GM12892 (cell line): ENCODE measurements at regions not wholly inside any gene's neighbourhood (a gene's known extent, or its start where the extent isn't known, plus 50 kb on each side); places are given as distances from the start of the nearest gene placed in this dataset.

Experiments
- POLR2A ChIP-seq: IDR thresholded peaks from 2 replicates; pipeline ENCODE4 v1.6.1; 2011; ENCODE audit warnings: low read depth, low read length, control low read depth
- POLR2AphosphoS5 ChIP-seq: IDR thresholded peaks from 2 replicates; pipeline ENCODE4 v1.6.1; 2011; ENCODE audit warnings: low read depth, low read length, control low read depth
- TAF1 ChIP-seq: IDR thresholded peaks from 2 replicates; pipeline ENCODE4 v1.6.1; 2011; ENCODE audit warnings: low read depth, mild to moderate bottlenecking, control low read depth, low read length, borderline replicate concordance

DNA sequence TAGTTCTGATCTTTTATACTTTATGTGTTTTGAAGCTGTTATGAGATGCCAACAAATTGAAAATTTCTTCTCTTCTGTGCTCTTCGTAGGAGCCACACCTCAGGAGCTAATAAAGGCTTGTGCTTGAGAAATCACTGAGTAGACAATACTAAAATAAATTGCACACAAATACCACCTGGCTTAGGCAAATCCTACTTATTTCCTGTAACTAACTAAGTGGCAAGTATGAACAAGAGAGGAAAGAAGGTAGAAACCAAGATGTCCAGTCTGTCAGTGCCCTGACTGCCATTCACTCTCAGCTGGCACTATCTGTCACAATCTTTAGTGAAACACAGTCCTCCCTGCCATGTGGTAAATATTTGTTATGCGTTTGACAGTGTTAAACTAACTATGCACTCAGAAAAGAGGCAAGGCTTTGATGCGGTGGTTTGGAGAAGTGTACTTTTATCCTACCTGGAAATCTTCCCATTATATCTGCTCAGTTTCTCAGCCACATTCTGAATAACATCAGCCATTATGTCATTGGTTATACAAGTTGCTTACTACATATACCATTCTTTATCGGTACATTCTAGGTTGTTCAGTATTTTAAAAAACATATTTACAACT is 293.4 kb upstream of the VWC2 start:
- no peak for TF ChIP-seq POLR2A
- no peak for TF ChIP-seq TAF1
- TF ChIP-seq POLR2AphosphoS5 = no peak
